ENCODE measurements at regions not wholly inside any gene's neighbourhood (a gene's known extent, or its start where the extent isn't known, plus 50 kb on each side); places are given as distances from the start of the nearest gene placed in this dataset.
A peak's percentile ranks its signal among the peaks of the same experiment; 100 is the strongest.

GRCh38 chr13:89610331-89610730 is 1737.2 kb upstream of the MIR17HG start:
- DNase-seq: peak in 2 of 3 donors; percentile 29 to 64
- H3K36me3 ChIP-seq (ENCODE audit: control insufficient read depth in 4 of 4, insufficient read depth in 4 of 4, low read length in 3 of 4): no peaks in the 10 kb centered on the region
- H3K27ac ChIP-seq (ENCODE audit: insufficient read depth in 1 of 2, low read depth in 1 of 2, low read length in 2 of 2, poor library complexity in 1 of 2, severe bottlenecking in 2 of 2): no peak overlapping the region
- peaks cover 0 to 7% (median 5%) of the 10 kb centered on the region in 5 experiments for H3K9me3 ChIP-seq (ENCODE audit: control extremely low read depth in 1 of 5, control insufficient read depth in 4 of 5, insufficient read depth in 2 of 5, low read depth in 1 of 5, low read length in 4 of 5)
- 17% methylated on average over 2 of the region's 2 CpGs for WGBS (ENCODE audit: insufficient coverage)
- H3K4me1 ChIP-seq (ENCODE audit: control extremely low read depth in 1 of 4, control insufficient read depth in 4 of 4, insufficient read depth in 4 of 4, low read length in 3 of 4): peaks cover 0 to 12% (median 5%) of the 10 kb centered on the region in 4 experiments
- no peaks in the 10 kb centered on the region for H3K27me3 ChIP-seq (replicated peaks in 2 of 5; ENCODE audit: control insufficient read depth in 4 of 5, insufficient read depth in 5 of 5, low read length in 4 of 5)
- ChIA-PET POLR2A (no interaction called here), CTCF (no interaction called here)
- no peak overlapping the region for H3K4me3 ChIP-seq (ENCODE audit: control insufficient read depth in 1 of 7, extremely low read depth in 1 of 7, insufficient read depth in 4 of 7, low read depth in 2 of 7, low read length in 6 of 7)

- Histone ChIP-seq H3K9me3 (ENCODE audit: control extremely low read depth in 1 of 5, control insufficient read depth in 4 of 5, insufficient read depth in 2 of 5, low read depth in 1 of 5, low read length in 4 of 5) (peaks cover 0 to 7% (median 5%) of the 10 kb centered on the region in 5 experiments), H3K36me3 (ENCODE audit: control insufficient read depth in 4 of 4, insufficient read depth in 4 of 4, low read length in 3 of 4) (no peaks in the 10 kb centered on the region), H3K4me3 (ENCODE audit: control insufficient read depth in 1 of 7, extremely low read depth in 1 of 7, insufficient read depth in 4 of 7, low read depth in 2 of 7, low read length in 6 of 7) (no peak overlapping the region), H3K27ac (ENCODE audit: insufficient read depth in 1 of 2, low read depth in 1 of 2, low read length in 2 of 2, poor library complexity in 1 of 2, severe bottlenecking in 2 of 2) (no peak overlapping the region), H3K4me1 (ENCODE audit: control extremely low read depth in 1 of 4, control insufficient read depth in 4 of 4, insufficient read depth in 4 of 4, low read length in 3 of 4) (peaks cover 0 to 12% (median 5%) of the 10 kb centered on the region in 4 experiments), H3K27me3 (replicated peaks in 2 of 5; ENCODE audit: control insufficient read depth in 4 of 5, insufficient read depth in 5 of 5, low read length in 4 of 5) (no peaks in the 10 kb centered on the region)
- DNase-seq: peak; percentile 15 to 80 (median 62)
- CTCF ChIA-PET: no interaction called here
- POLR2A ChIA-PET: no interaction called here
- WGBS (ENCODE audit: insufficient coverage): 0% methylated on average over 1 of the region's 1 CpG
Measured at GRCh38 chr13:89610881-89611280, 1736.6 kb upstream of the MIR17HG start.

GRCh38 chr13:89627996-89628395 is 1719.5 kb upstream of the MIR17HG start:
- no peak overlapping the region for H3K4me3 ChIP-seq (ENCODE audit: control insufficient read depth in 1 of 7, extremely low read depth in 1 of 7, insufficient read depth in 4 of 7, low read depth in 2 of 7, low read length in 6 of 7)
- H3K27ac ChIP-seq (ENCODE audit: insufficient read depth in 1 of 2, low read depth in 1 of 2, low read length in 2 of 2, poor library complexity in 1 of 2, severe bottlenecking in 2 of 2): no peak overlapping the region
- POLR2A ChIA-PET: no interaction called here
- no CpG with 5 or more reads among the region's 2 CpGs for WGBS (ENCODE audit: insufficient coverage)
- no peak for DNase-seq
- CTCF ChIA-PET: no interaction called here
- peaks cover 0 to 1% (median 0%) of the 10 kb centered on the region in 5 experiments for H3K9me3 ChIP-seq (ENCODE audit: control extremely low read depth in 1 of 5, control insufficient read depth in 4 of 5, insufficient read depth in 2 of 5, low read depth in 1 of 5, low read length in 4 of 5)
- H3K4me1 ChIP-seq (ENCODE audit: control extremely low read depth in 1 of 4, control insufficient read depth in 4 of 4, insufficient read depth in 4 of 4, low read length in 3 of 4): no peaks in the 10 kb centered on the region
- H3K27me3 ChIP-seq (replicated peaks in 2 of 5; ENCODE audit: control insufficient read depth in 4 of 5, insufficient read depth in 5 of 5, low read length in 4 of 5): no peaks in the 10 kb centered on the region
- no peaks in the 10 kb centered on the region for H3K36me3 ChIP-seq (ENCODE audit: control insufficient read depth in 4 of 4, insufficient read depth in 4 of 4, low read length in 3 of 4)

- ChIA-PET CTCF (no interaction called here), POLR2A (no interaction called here)
- WGBS (ENCODE audit: insufficient coverage): 100% methylated on average over 3 of the region's 5 CpGs
- H3K27me3 ChIP-seq (replicated peaks in 2 of 5; ENCODE audit: control insufficient read depth in 4 of 5, insufficient read depth in 5 of 5, low read length in 4 of 5): no peaks in the 10 kb centered on the region
- H3K27ac ChIP-seq (ENCODE audit: insufficient read depth in 1 of 2, low read depth in 1 of 2, low read length in 2 of 2, poor library complexity in 1 of 2, severe bottlenecking in 2 of 2): no peak overlapping the region
- no peaks in the 10 kb centered on the region for H3K36me3 ChIP-seq (ENCODE audit: control insufficient read depth in 4 of 4, insufficient read depth in 4 of 4, low read length in 3 of 4)
- H3K4me1 ChIP-seq (ENCODE audit: control extremely low read depth in 1 of 4, control insufficient read depth in 4 of 4, insufficient read depth in 4 of 4, low read length in 3 of 4): no peaks in the 10 kb centered on the region
- no peak overlapping the region for H3K4me3 ChIP-seq (ENCODE audit: control insufficient read depth in 1 of 7, extremely low read depth in 1 of 7, insufficient read depth in 4 of 7, low read depth in 2 of 7, low read length in 6 of 7)
- peaks cover 0 to 1% (median 0%) of the 10 kb centered on the region in 5 experiments for H3K9me3 ChIP-seq (ENCODE audit: control extremely low read depth in 1 of 5, control insufficient read depth in 4 of 5, insufficient read depth in 2 of 5, low read depth in 1 of 5, low read length in 4 of 5)
- DNase-seq: no peak
Measured at GRCh38 chr13:89628567-89628966, 1718.9 kb upstream of the MIR17HG start.

GRCh38 chr13:89650226-89650625 is 1697.3 kb upstream of the MIR17HG start:
- Histone ChIP-seq H3K27ac (ENCODE audit: insufficient read depth in 1 of 2, low read depth in 1 of 2, low read length in 2 of 2, poor library complexity in 1 of 2, severe bottlenecking in 2 of 2) (no peak overlapping the region), H3K4me3 (ENCODE audit: control insufficient read depth in 1 of 7, extremely low read depth in 1 of 7, insufficient read depth in 4 of 7, low read depth in 2 of 7, low read length in 6 of 7) (no peak overlapping the region), H3K9me3 (ENCODE audit: control extremely low read depth in 1 of 5, control insufficient read depth in 4 of 5, insufficient read depth in 2 of 5, low read depth in 1 of 5, low read length in 4 of 5) (peaks cover 0 to 7% (median 0%) of the 10 kb centered on the region in 5 experiments), H3K27me3 (replicated peaks in 2 of 5; ENCODE audit: control insufficient read depth in 4 of 5, insufficient read depth in 5 of 5, low read length in 4 of 5) (no peaks in the 10 kb centered on the region), H3K36me3 (ENCODE audit: control insufficient read depth in 4 of 4, insufficient read depth in 4 of 4, low read length in 3 of 4) (no peaks in the 10 kb centered on the region), H3K4me1 (ENCODE audit: control extremely low read depth in 1 of 4, control insufficient read depth in 4 of 4, insufficient read depth in 4 of 4, low read length in 3 of 4) (no peaks in the 10 kb centered on the region)
- CTCF ChIA-PET: no interaction called here
- POLR2A ChIA-PET: no interaction called here
- DNase-seq: no peak
- 91% methylated on average over 7 of the region's 7 CpGs for WGBS (ENCODE audit: insufficient coverage)

- H3K27me3 ChIP-seq (replicated peaks in 2 of 5; ENCODE audit: control insufficient read depth in 4 of 5, insufficient read depth in 5 of 5, low read length in 4 of 5): no peaks in the 10 kb centered on the region
- no peaks in the 10 kb centered on the region for H3K4me1 ChIP-seq (ENCODE audit: control extremely low read depth in 1 of 4, control insufficient read depth in 4 of 4, insufficient read depth in 4 of 4, low read length in 3 of 4)
- no peaks in the 10 kb centered on the region for H3K36me3 ChIP-seq (ENCODE audit: control insufficient read depth in 4 of 4, insufficient read depth in 4 of 4, low read length in 3 of 4)
- peaks cover 0 to 3% (median 0%) of the 10 kb centered on the region in 5 experiments for H3K9me3 ChIP-seq (ENCODE audit: control extremely low read depth in 1 of 5, control insufficient read depth in 4 of 5, insufficient read depth in 2 of 5, low read depth in 1 of 5, low read length in 4 of 5)
- H3K27ac ChIP-seq (ENCODE audit: insufficient read depth in 1 of 2, low read depth in 1 of 2, low read length in 2 of 2, poor library complexity in 1 of 2, severe bottlenecking in 2 of 2): no peak overlapping the region
- no peak for DNase-seq
- no peak overlapping the region for H3K4me3 ChIP-seq (ENCODE audit: control insufficient read depth in 1 of 7, extremely low read depth in 1 of 7, insufficient read depth in 4 of 7, low read depth in 2 of 7, low read length in 6 of 7)
- POLR2A ChIA-PET: no interaction called here
- CTCF ChIA-PET: no interaction called here
Measured at GRCh38 chr13:89660752-89661151, 1686.7 kb upstream of the MIR17HG start.

- 100% methylated on average over 1 of the region's 3 CpGs for WGBS (ENCODE audit: insufficient coverage)
Measured at GRCh38 chr13:89673789-89674311, 1673.6 kb upstream of the MIR17HG start.

More at GRCh38 chr13:89673789-89674311, 1673.6 kb upstream of the MIR17HG start:
- ChIA-PET CTCF (no interaction called here), POLR2A (no interaction called here)
- Histone ChIP-seq H3K9me3 (ENCODE audit: control extremely low read depth in 1 of 5, control insufficient read depth in 4 of 5, insufficient read depth in 2 of 5, low read depth in 1 of 5, low read length in 4 of 5) (no peaks in the 10 kb centered on the region), H3K27me3 (replicated peaks in 2 of 5; ENCODE audit: control insufficient read depth in 4 of 5, insufficient read depth in 5 of 5, low read length in 4 of 5) (no peaks in the 10 kb centered on the region), H3K4me1 (ENCODE audit: control extremely low read depth in 1 of 4, control insufficient read depth in 4 of 4, insufficient read depth in 4 of 4, low read length in 3 of 4) (no peaks in the 10 kb centered on the region), H3K36me3 (ENCODE audit: control insufficient read depth in 4 of 4, insufficient read depth in 4 of 4, low read length in 3 of 4) (no peaks in the 10 kb centered on the region), H3K27ac (ENCODE audit: insufficient read depth in 1 of 2, low read depth in 1 of 2, low read length in 2 of 2, poor library complexity in 1 of 2, severe bottlenecking in 2 of 2) (no peak overlapping the region), H3K4me3 (ENCODE audit: control insufficient read depth in 1 of 7, extremely low read depth in 1 of 7, insufficient read depth in 4 of 7, low read depth in 2 of 7, low read length in 6 of 7) (no peak overlapping the region)
- DNase-seq: no peak
